IMR-90 (cell line): ENCODE measurements at regions not wholly inside any gene's neighbourhood (a gene's known extent, or its start where the extent isn't known, plus 50 kb on each side); places are given as distances from the start of the nearest gene placed in this dataset.

ENCODE experiments used
- ATAC-seq: fragments of 200-7000 bp; cut with Tn5 transposase; 2 replicates; pipeline ENCODE4 v1.9.1; 2020; ENCODE audit warnings: low read depth, mild to moderate bottlenecking, moderate library complexity
- BruUV-seq: library from RNA; stranded (reverse); fragments of 400-500 nt; replicated peaks from 2 replicates; lab custom pipeline; 2021; lab: Mats Ljungman, UMichigan
- CTCF ChIA-PET: fragments of 300-600 bp; formaldehyde crosslinking; extraction: SDS; loops from one replicate; lab custom pipeline; 2021; ENCODE audit warnings: antibody characterized with exemption; lab: Yijun Ruan, JAX
- POLR2A ChIA-PET: fragments of 300-600 bp; sonication (Branson Sonifier 250); formaldehyde crosslinking; loops from one replicate; lab custom pipeline; 2022; ENCODE audit warnings: antibody characterized with exemption; ENCODE audit not compliant: unreplicated experiment; lab: Charles Lee
- DNase-seq: peaks from one replicate; pipeline ENCODE4 v3.0.0; 2013
- H2AFZ ChIP-seq: replicated peaks from 2 replicates; pipeline ENCODE3; 2013; ENCODE audit warnings: low read length, mild to moderate bottlenecking; ENCODE audit not compliant: poor library complexity
- H2AK5ac ChIP-seq: 2 replicates; pipeline ENCODE4 v1.6.1; 2013; ENCODE audit warnings: low read depth, low read length, inconsistent platforms
- H2AK9ac ChIP-seq: replicated peaks from 2 replicates; pipeline ENCODE3; 2013; ENCODE audit warnings: mild to moderate bottlenecking, low read depth, low read length, moderate library complexity; ENCODE audit not compliant: poor library complexity
- H2BK120ac ChIP-seq: 2 replicates; pipeline ENCODE4 v1.6.1; 2013; ENCODE audit warnings: low read depth, low read length, inconsistent platforms
- H2BK15ac ChIP-seq: 3 replicates; pipeline ENCODE4 v1.6.1; 2013; ENCODE audit warnings: low read depth, low read length, inconsistent platforms
- H2BK20ac ChIP-seq: 2 replicates; pipeline ENCODE4 v1.6.1; 2013; ENCODE audit warnings: low read depth, mild to moderate bottlenecking, inconsistent platforms, low read length, moderate library complexity
- H2BK5ac ChIP-seq: 2 replicates; pipeline ENCODE4 v1.6.1; 2013; ENCODE audit warnings: mild to moderate bottlenecking, low read depth, low read length, inconsistent platforms; ENCODE audit not compliant: poor library complexity, severe bottlenecking
- H3K14ac ChIP-seq: replicated peaks from 2 replicates; pipeline ENCODE4 v1.6.1; 2013; ENCODE audit warnings: low read depth, low read length, inconsistent platforms
- H3K18ac ChIP-seq: 2 replicates; pipeline ENCODE4 v1.6.1; 2013; ENCODE audit warnings: low read depth, low read length, control low read depth
- H3K23ac ChIP-seq: 2 replicates; pipeline ENCODE4 v1.6.1; 2013; ENCODE audit warnings: low read depth, low read length, inconsistent platforms
- H3K27ac ChIP-seq: 2 replicates; pipeline ENCODE4 v1.5.1; 2013; ENCODE audit warnings: mild to moderate bottlenecking, control low read depth, low read length; ENCODE audit not compliant: insufficient read depth
- H3K27me3 ChIP-seq: 2 replicates; pipeline ENCODE4 v1.6.1; 2013; ENCODE audit warnings: low read length; ENCODE audit not compliant: control insufficient read depth, insufficient read depth
- H3K36me3 ChIP-seq: 2 replicates; pipeline ENCODE4 v1.6.1; 2013; ENCODE audit warnings: low read length, mixed read lengths; ENCODE audit not compliant: control insufficient read depth, insufficient read depth
- H3K4ac ChIP-seq: 2 replicates; pipeline ENCODE4 v1.6.1; 2013; ENCODE audit warnings: low read depth, low read length, inconsistent platforms
- H3K4me1 ChIP-seq: 2 replicates; pipeline ENCODE4 v1.6.1; 2013; ENCODE audit warnings: low read length, mixed read lengths; ENCODE audit not compliant: control insufficient read depth, insufficient read depth
- H3K4me2 ChIP-seq: 2 replicates; pipeline ENCODE4 v1.6.1; 2013; ENCODE audit warnings: low read depth, mild to moderate bottlenecking, control low read depth, low read length, moderate library complexity
- H3K4me3 ChIP-seq: 2 replicates; pipeline ENCODE4 v1.5.1; 2013; ENCODE audit warnings: low read depth, mild to moderate bottlenecking, control low read depth, low read length, moderate library complexity; ENCODE audit not compliant: insufficient read depth
- H3K56ac ChIP-seq: 2 replicates; pipeline ENCODE4 v1.6.1; 2013; ENCODE audit warnings: low read length, inconsistent platforms; ENCODE audit not compliant: insufficient read depth; ENCODE audit errors: extremely low read depth
- H3K79me1 ChIP-seq, 2 experiments: 2 replicates each; pipeline ENCODE4 v1.6.1; 2013; ENCODE audit warnings: low read length in 2 of 2, inconsistent platforms in 1 of 2, low read depth in 1 of 2
- H3K9ac ChIP-seq: 2 replicates; pipeline ENCODE4 v1.6.1; 2013; ENCODE audit warnings: low read depth, low read length, control low read depth
- H3K9me1 ChIP-seq: 2 replicates; pipeline ENCODE4 v1.6.1; 2013; ENCODE audit warnings: low read length, inconsistent platforms; ENCODE audit not compliant: insufficient read depth
- H3K9me3 ChIP-seq: 2 replicates; pipeline ENCODE4 v1.6.1; 2013; ENCODE audit warnings: low read length; ENCODE audit not compliant: control insufficient read depth, insufficient read depth
- H4K20me1 ChIP-seq: 2 replicates; pipeline ENCODE4 v1.6.1; 2013; ENCODE audit warnings: low read length, inconsistent platforms; ENCODE audit not compliant: insufficient read depth
- H4K5ac ChIP-seq: 2 replicates; pipeline ENCODE4 v1.6.1; 2013; ENCODE audit warnings: mild to moderate bottlenecking, low read depth, low read length, control low read depth
- H4K8ac ChIP-seq, 2 experiments: 2 replicates each; pipeline ENCODE4 v1.6.1; 2013; ENCODE audit warnings: low read depth in 2 of 2, low read length in 2 of 2, control low read depth in 1 of 2, inconsistent platforms in 1 of 2
- H4K91ac ChIP-seq: 2 replicates; pipeline ENCODE4 v1.6.1; 2013; ENCODE audit warnings: low read depth, low read length, inconsistent platforms; ENCODE audit not compliant: insufficient read depth
- BHLHE40 ChIP-seq: fragments of 150-350 bp; IDR thresholded peaks from 2 replicates; pipeline ENCODE4 v1.6.1; 2016; ENCODE audit warnings: mild to moderate bottlenecking, low read depth, low read length
- CEBPB ChIP-seq: IDR thresholded peaks from 2 replicates; pipeline ENCODE4 v1.6.1; 2012; ENCODE audit warnings: low read depth, low read length, improper control_type of control experiment
- CHD1 ChIP-seq: IDR thresholded peaks from 2 replicates; pipeline ENCODE4 v1.6.1; 2012; ENCODE audit warnings: low read depth, low read length, improper control_type of control experiment
- FOS ChIP-seq: fragments of 150-350 bp; IDR thresholded peaks from 2 replicates; pipeline ENCODE4 v1.6.1; 2016; ENCODE audit warnings: low read depth, low read length
- MAFK ChIP-seq: IDR thresholded peaks from 2 replicates; pipeline ENCODE4 v1.6.1; 2012; ENCODE audit warnings: low read depth, low read length, improper control_type of control experiment
- MAZ ChIP-seq: IDR thresholded peaks from 2 replicates; pipeline ENCODE4 v1.6.1; 2012; ENCODE audit warnings: low read depth, mild to moderate bottlenecking, low read length, improper control_type of control experiment, moderate library complexity, borderline replicate concordance
- MXI1 ChIP-seq: IDR thresholded peaks from 2 replicates; pipeline ENCODE4 v1.6.1; 2012; ENCODE audit warnings: low read depth, mild to moderate bottlenecking, low read length, moderate library complexity, borderline replicate concordance
- NFE2L2 ChIP-seq: fragments of 150-350 bp; IDR thresholded peaks from 2 replicates; pipeline ENCODE4 v1.6.1; 2016; ENCODE audit warnings: low read depth, mild to moderate bottlenecking, low read length
- POLR2A ChIP-seq: IDR thresholded peaks from 2 replicates; pipeline ENCODE4 v1.6.1; 2012; ENCODE audit warnings: mild to moderate bottlenecking, low read depth, low read length
- RAD21 ChIP-seq: IDR thresholded peaks from 2 replicates; pipeline ENCODE4 v1.6.1; 2012; ENCODE audit warnings: low read length, improper control_type of control experiment
- RCOR1 ChIP-seq: IDR thresholded peaks from 2 replicates; pipeline ENCODE4 v1.6.1; 2012; ENCODE audit warnings: mild to moderate bottlenecking, low read length, improper control_type of control experiment; ENCODE audit not compliant: insufficient replicate concordance
- RFX5 ChIP-seq: IDR thresholded peaks from 2 replicates; pipeline ENCODE4 v1.8.0; 2012; ENCODE audit warnings: low read depth, mild to moderate bottlenecking, low read length, moderate library complexity
- SMC3 ChIP-seq: fragments of 150-350 bp; IDR thresholded peaks from 2 replicates; pipeline ENCODE4 v1.6.1; 2016; ENCODE audit warnings: low read depth, mild to moderate bottlenecking, antibody characterized with exemption, low read length, moderate library complexity
- WGBS, 2 experiments: methylation state at CpG; one replicate each; pipeline versions ENCODE4 v1.1.5 to v1.1.7; 2013; ENCODE audit warnings: missing lambda C conversion rate in 2 of 2; ENCODE audit not compliant: insufficient read length in 1 of 2; ENCODE audit errors: extremely low coverage in 2 of 2; 5-methylcytosine and 5-hydroxymethylcytosine counted together
- dilution Hi-C: fragments of 300-500 bp; cut with HindIII; formaldehyde crosslinking; loops from one replicate; pipeline ENCODE4 v1.14.3; 2018; ENCODE audit warnings: low sequenced_read_pairs; ENCODE audit not compliant: unreplicated experiment
- in situ Hi-C: fragments of 300-500 bp; cut with MboI; formaldehyde crosslinking; loops from 3 replicates; pipeline ENCODE4 v1.14.3; 2019; ENCODE audit warnings: low sequenced_read_pairs, inconsistent platforms, mixed read lengths
- intact Hi-C: fragments of 100-400 bp; cut with micrococcal nuclease; formaldehyde crosslinking; loops from 2 replicates; pipeline ENCODE4 v1.10.0; 2022
- TF ChIP-seq, protein P1 (sequence below): fragments of 150-350 bp; IDR thresholded peaks from 2 replicates; pipeline ENCODE4 v1.6.1; 2016; ENCODE audit warnings: low read depth, mild to moderate bottlenecking, low read length, moderate library complexity, borderline replicate concordance
- TF ChIP-seq, protein P2 (sequence below): conservative IDR thresholded peaks from 2 replicates; pipeline ENCODE4 v1.5.1; 2012; ENCODE audit warnings: mild to moderate bottlenecking, low read depth, low read length, improper control_type of control experiment
- TF ChIP-seq, protein P3 (sequence below): fragments of 150-350 bp; IDR thresholded peaks from 2 replicates; pipeline ENCODE4 v1.6.1; 2017; ENCODE audit warnings: mild to moderate bottlenecking, antibody characterized with exemption, low read length, low read depth

DNA sequence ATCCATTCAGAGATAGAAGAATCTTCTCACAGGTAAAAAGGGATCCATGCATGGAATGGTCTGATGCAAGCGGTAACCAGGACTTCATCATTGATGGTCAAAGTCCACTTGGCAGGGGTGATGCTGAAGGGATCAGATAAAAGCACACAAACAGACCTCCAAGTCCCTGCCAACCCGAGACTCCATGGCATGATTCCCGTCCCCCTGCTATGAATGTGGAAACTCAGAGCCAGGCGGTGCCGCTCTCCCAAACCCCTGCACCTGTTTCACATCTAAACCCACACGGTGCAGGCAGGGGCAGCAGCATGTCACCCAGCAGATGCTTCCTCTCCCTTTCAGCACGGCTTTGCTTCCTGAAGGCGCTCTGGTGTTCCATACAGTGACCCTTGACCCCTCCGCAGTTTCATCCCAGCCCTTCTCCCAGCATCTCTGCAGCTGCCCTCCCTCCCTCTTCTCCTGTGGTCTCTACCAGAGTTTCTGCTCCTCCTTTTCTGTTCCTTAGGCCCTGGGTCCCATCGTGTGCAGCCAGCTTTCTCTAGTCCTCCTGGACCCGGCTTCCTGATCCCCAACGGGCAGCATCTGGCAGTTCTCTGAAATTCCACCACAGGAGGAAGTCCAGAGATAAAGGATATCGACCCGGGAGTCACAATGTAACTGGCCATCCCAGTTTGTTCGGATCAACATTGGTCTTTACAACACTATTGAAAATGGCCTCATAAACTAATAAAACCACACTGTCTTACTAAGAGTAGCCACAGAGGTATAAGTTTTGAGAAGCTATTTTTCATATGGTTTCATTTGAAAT lies 235.0 kb downstream of the TTLL2 start:
- Histone ChIP-seq H2BK120ac (no peak overlapping the region), H4K8ac (no peak overlapping the region), H2BK5ac (no peak overlapping the region), H4K5ac (no peak overlapping the region), H2AK9ac (no peak overlapping the region), H3K18ac (no peak overlapping the region), H2AFZ (no peak overlapping the region), H4K91ac (no peak overlapping the region), H3K9me1 (no peaks in the 10 kb centered on the region), H2AK5ac (no peak overlapping the region), H3K79me1 (no peaks in the 10 kb centered on the region), H3K56ac (no peak overlapping the region), H3K23ac (no peak overlapping the region), H4K20me1 (no peaks in the 10 kb centered on the region), H3K14ac (no peak overlapping the region), H3K4ac (no peak overlapping the region), H3K36me3 (no peaks in the 10 kb centered on the region), H2BK15ac (no peak overlapping the region), H3K4me3 (no peak overlapping the region), H3K27ac (no peak overlapping the region), H3K9ac (no peak overlapping the region), H3K27me3 (no peaks in the 10 kb centered on the region), H2BK20ac (no peak overlapping the region), H3K9me3 (peaks cover 29% of the 10 kb centered on the region), H3K4me2 (no peak overlapping the region), H3K4me1 (no peaks in the 10 kb centered on the region)
- intact Hi-C loops = no loop called here
- ChIA-PET POLR2A (no interaction called here), CTCF (no interaction called here)
- WGBS, 2 experiments = 36% methylated on average over 9 of the region's 15 CpGs; no CpG with 5 or more reads in 1 of the 2 experiments
- in situ Hi-C loops = no loop called here
- dilution Hi-C loops = no loop called here
- TF ChIP-seq RAD21 (no peak), CHD1 (no peak), POLR2A (no peak), NFE2L2 (no peak), FOS (no peak), BHLHE40 (no peak), MAZ (no peak), RFX5 (no peak), MXI1 (no peak), SMC3 (no peak), RCOR1 (no peak), MAFK (no peak), CEBPB (no peak)
- TF ChIP-seq, protein P1, sequence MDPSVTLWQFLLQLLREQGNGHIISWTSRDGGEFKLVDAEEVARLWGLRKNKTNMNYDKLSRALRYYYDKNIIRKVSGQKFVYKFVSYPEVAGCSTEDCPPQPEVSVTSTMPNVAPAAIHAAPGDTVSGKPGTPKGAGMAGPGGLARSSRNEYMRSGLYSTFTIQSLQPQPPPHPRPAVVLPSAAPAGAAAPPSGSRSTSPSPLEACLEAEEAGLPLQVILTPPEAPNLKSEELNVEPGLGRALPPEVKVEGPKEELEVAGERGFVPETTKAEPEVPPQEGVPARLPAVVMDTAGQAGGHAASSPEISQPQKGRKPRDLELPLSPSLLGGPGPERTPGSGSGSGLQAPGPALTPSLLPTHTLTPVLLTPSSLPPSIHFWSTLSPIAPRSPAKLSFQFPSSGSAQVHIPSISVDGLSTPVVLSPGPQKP = no peak
- TF ChIP-seq, protein P2, sequence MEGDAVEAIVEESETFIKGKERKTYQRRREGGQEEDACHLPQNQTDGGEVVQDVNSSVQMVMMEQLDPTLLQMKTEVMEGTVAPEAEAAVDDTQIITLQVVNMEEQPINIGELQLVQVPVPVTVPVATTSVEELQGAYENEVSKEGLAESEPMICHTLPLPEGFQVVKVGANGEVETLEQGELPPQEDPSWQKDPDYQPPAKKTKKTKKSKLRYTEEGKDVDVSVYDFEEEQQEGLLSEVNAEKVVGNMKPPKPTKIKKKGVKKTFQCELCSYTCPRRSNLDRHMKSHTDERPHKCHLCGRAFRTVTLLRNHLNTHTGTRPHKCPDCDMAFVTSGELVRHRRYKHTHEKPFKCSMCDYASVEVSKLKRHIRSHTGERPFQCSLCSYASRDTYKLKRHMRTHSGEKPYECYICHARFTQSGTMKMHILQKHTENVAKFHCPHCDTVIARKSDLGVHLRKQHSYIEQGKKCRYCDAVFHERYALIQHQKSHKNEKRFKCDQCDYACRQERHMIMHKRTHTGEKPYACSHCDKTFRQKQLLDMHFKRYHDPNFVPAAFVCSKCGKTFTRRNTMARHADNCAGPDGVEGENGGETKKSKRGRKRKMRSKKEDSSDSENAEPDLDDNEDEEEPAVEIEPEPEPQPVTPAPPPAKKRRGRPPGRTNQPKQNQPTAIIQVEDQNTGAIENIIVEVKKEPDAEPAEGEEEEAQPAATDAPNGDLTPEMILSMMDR = no peak
- TF ChIP-seq, protein P3, sequence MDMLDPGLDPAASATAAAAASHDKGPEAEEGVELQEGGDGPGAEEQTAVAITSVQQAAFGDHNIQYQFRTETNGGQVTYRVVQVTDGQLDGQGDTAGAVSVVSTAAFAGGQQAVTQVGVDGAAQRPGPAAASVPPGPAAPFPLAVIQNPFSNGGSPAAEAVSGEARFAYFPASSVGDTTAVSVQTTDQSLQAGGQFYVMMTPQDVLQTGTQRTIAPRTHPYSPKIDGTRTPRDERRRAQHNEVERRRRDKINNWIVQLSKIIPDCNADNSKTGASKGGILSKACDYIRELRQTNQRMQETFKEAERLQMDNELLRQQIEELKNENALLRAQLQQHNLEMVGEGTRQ = no peak
- no peak for ATAC-seq
- no peak for DNase-seq
- no TSS peak for BruUV-seq
